Neural cell (in vitro differentiated cells): ENCODE measurements at regions not wholly inside any gene's neighbourhood (a gene's known extent, or its start where the extent isn't known, plus 50 kb on each side); places are given as distances from the start of the nearest gene placed in this dataset.

Experiments
- CTCF ChIP-seq: fragments of 450-650 bp; IDR thresholded peaks from 2 replicates; pipeline ENCODE4 v1.5.1; 2014; ENCODE audit warnings: antibody characterized with exemption, mild to moderate bottlenecking, moderate library complexity; ENCODE audit not compliant: poor library complexity, severe bottlenecking
- EP300 ChIP-seq: fragments of 450-650 bp; conservative IDR thresholded peaks from 2 replicates; pipeline ENCODE4 v1.6.1; 2014; ENCODE audit warnings: antibody characterized with exemption, mild to moderate bottlenecking, moderate library complexity; ENCODE audit not compliant: poor library complexity, severe bottlenecking
- POLR2AphosphoS5 ChIP-seq: IDR thresholded peaks from 2 replicates; pipeline ENCODE4 v1.6.1; 2012
- SMC3 ChIP-seq: fragments of 450-650 bp; conservative IDR thresholded peaks from 2 replicates; pipeline ENCODE4 v1.6.1; 2014; ENCODE audit warnings: antibody characterized with exemption, mild to moderate bottlenecking, moderate library complexity; ENCODE audit not compliant: poor library complexity
- TAF1 ChIP-seq: IDR thresholded peaks from 2 replicates; pipeline ENCODE4 v1.6.1; 2012; ENCODE audit warnings: low read depth

GRCh38 chr10:62709200-62709599 is 95.3 kb upstream of the ADO start:
- TF ChIP-seq SMC3 = no peak
- TF ChIP-seq POLR2AphosphoS5 = no peak
- no peak for TF ChIP-seq TAF1
- no peak for TF ChIP-seq CTCF
- TF ChIP-seq EP300 = no peak
